SKM-1 (cell line): ENCODE measurements at regions not wholly inside any gene's neighbourhood (a gene's known extent, or its start where the extent isn't known, plus 50 kb on each side); places are given as distances from the start of the nearest gene placed in this dataset.

ENCODE experiments used
- DNase-seq: peaks from one replicate; lab custom pipeline; 2025; ENCODE audit not compliant: unreplicated experiment; lab: John Stamatoyannopoulos, UW

DNA sequence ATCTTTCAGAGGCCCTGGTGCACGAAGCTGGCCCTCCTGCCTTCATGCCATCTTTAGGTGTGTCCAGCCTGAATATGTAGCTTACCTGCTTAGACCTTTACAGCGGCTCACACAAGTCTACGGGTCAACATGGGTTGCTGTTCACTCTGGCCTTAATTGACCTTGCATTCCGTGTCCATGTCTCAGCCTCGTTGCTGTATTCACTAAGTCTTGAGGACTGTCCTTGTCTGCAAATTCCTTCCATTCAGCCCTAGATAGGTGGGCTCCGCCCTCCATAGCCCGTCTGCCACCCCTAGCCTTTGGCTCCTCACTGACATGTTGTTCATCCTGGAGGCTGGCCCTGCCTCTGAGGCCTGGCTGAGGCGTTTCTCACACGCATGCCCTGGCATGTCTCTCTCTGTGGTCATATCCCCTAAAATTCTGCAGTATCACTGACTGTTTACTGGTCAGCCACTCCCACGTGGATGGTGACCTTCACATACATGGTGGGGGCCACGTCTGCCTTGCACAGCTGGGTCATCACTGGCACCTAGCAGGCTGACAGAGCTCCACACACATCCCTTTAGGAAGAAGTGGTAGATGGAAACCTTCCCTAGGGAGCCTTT lies 394.1 kb upstream of the MKI67 start:
- no peak for DNase-seq

DNA sequence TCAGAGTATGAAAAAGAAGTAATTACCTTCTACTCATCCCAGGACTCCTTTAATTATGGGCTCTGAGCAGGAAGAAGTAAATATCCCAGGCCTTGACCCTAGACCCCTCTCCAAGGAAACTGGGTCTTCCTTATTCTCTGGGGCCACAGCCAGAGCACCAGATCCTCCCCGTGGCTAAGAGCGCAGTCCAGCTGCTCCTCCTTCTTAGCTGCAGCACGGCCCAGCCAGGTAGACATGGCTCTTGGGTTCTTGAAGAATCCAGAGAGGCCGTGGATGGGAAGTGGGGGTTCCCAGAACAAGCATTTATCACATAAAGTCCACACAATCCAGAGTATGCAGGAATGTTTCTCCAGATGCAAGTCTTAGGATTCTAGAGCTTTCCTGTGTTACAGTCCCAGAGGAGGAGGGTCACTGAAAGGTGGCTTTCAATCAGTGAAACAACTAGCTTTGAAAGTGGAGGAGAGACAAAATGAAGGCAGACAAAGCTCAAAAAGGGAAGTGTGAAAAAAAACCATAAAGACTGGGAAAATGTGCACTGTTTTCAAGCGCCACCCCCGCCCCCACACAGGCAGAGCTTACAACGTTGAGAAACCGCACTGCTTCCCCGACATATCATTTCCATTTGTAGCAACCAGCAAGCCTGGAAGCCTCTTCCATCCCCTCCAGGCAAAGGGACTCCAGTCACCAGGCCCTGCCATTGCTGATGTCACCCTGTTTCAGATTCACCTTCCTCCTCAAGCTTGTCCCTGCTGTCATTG lies 396.5 kb upstream of the MKI67 start:
- DNase-seq = no peak

DNA sequence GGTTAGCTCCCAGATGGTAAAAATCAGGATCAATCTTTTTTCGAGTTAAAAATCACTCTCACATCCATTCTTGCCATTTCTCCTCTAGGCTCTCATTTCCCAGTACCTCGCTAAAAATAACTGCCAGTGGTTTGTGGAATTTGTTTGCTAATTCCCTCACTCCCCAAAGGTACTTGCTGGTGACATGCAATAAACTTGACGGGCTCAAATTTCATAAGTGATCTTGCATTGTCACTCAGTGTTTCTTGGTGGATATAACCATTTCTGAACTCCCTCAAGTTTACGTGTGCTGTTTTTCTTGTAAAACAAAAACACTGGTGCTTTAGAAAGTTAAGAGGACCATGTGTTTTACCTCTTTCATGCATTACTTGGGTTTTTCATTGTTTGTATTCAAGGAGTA lies 399.2 kb upstream of the MKI67 start:
- no peak for DNase-seq

DNA sequence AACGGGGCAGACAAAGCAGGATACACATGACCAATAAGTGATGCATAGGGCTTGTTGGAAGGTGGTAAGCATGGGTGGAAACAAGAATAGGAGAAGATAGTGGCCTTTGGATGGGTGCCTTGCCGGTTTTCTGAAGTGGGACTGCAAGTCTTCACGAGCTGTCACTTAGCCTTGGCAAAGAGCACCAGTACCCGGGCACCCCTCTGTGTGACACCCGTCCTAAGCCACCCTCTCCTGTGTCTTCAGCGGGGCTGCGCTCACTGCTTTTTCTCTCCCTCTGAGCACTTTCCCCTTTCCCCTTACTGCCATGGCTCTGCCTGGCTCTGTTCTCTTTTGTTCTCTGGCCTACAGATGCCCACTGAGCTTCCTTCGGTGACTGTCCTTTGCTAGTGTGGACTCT lies 399.7 kb upstream of the MKI67 start:
- DNase-seq = no peak

DNA sequence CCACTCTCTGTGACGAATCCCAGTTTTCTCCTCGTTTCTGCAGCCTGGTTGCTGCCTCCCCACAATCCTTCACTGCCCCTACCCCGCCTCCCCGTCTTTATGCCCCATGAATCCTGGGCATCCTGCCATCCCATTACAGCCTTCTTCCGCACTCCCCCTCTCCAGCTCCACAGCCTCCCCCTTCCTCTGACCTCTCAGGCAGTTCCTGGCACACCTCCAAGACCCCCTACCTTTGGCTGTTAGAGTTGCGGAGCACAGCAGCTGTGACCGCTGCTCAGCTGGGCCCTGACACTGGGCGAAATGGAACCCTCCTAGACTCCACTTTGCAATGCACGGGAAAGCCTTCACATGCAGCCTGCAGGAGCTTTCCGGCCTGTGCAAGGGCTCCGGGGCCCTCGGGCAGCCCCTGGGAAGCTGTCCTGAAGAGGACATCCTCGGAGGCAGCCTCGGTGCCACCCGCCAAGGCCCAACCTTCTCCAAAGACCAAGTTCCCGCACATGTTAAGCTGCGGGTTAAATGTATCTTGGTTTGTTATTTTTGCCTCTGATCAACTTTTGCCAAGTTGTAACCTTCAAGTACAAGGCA lies 400.7 kb upstream of the MKI67 start:
- DNase-seq = no peak

DNA sequence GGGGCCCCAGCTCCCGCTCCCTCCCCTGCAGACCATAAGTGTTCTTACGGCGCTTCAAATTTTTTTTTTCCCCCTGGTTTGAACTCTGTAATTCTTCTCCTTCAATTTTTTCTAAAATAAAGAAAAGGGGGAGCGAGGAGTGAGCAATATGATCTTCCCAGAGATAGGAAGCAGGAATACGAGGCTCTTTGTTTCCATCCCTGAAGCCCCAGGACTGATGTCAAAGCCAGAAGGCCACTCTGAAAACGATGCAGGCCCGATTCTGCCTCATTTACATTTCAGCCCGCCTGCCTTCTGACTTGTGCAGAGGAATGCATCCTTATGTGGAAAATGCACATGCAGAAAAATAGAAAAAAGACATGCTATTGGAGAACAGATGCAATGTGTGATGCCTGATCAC lies 401.5 kb upstream of the MKI67 start:
- no peak for DNase-seq

DNA sequence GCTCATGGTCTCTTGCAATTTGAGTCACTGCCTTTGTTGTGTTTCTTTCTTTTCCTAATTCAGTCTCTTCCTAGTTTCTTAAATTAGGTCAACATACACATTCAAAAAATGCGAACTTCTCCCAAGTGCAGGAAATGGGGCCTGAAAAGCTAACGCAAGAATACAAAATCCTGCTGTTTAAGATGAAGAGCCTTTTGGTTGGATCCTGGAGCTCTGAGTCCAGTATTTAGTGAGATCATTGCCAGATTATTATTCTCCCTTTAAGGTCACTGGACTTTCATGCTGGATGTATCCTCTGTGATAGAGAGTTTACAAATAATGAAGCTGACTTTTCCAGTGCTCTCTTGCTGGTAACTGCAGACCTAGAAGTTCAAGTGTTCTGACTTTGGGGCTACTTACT lies 401.9 kb upstream of the MKI67 start:
- no peak for DNase-seq

DNA sequence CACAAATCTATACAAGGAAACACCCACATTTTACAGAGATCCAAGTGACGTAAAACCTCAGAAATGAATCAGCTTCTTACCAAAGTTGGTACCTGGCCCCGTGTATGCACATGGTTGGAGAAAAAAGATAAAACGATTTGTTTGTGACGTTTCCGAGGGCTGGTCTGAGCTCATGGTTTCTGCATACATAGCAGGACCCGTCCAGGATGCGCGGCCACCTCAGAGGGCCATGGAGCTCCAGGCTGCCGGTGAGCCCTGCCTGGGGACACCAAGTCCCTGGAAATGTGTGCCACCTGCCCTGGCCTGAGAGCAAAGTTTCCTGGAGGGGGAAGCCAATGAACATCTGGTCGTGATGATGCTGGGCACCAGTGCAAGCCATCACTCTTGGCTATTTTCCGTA lies 402.6 kb upstream of the MKI67 start:
- DNase-seq = no peak

DNA sequence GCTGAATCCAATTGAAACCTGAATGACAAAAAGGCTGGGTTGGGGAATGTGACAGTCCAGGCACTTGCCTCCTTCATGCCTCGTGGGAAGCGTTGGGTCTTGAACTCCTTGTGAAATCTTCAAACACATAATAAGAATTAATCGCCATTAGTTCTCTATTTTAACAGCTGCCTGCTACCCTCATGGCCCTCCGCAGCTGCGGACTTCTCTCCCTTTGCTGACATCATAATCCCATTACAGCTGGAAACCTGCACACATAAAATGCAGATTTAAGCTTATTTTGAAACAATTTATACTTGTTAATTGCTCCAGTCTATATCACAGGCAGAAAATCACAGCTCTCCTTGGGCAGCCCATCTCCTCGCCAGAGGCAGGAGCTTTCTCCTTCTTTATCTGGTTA lies 403.0 kb upstream of the MKI67 start:
- DNase-seq = no peak

DNA sequence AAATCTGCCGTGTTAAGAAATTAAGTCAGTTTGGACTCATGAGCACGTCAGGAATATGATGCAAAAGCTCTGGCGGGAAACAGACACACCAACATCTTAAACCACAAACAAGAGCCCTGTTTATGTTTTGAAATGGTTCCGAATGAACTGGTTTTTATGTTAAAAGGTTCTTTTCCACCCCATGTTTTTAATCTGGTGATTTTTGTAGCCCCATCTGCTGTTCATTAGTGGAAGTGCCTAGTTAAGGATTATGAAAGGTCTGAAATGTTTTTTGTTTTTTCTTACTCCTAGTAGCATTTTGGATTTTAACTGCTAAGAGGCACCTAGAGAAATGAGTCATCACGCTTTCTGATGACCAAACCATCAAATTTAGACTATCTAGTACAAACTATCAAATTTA lies 404.1 kb upstream of the MKI67 start:
- DNase-seq = no peak

DNA sequence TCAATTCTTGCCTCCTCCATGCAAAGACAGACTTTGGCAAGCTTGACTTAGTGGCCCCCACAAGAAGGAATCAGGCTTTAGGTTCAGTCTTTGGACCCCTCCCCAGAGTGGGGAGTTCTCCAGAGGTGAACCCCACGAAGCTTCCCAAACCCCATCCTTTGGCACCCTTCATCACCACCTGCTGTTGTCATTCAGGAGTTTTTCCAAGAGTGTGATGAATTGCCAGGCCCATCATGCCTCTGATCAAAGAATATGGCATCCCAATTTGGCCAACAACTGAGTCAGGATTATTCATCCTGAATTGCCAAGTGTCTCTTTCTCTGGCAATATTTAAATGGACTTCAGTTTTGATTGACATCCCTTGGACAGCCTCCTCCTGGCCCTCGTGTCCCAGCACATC lies 404.7 kb upstream of the MKI67 start:
- DNase-seq = no peak

DNA sequence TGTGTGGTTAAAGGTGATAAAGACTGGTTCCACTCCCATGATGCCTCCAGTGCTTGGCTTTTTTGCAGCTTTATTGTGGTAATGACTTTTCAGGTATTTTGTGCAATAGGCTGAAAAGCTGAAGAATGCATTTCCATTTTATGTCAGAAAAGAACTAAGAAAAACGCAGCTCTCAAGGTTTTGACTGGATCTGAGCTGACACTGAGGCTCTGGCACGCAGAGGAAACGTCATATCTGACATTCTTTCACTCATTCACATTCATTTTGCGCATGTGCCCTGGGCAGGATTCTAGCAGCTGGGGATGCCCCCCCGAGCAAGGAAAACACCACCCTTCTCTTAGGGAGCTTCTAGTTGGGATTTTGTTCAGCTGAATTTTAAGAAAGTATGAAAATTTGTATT lies 408.5 kb upstream of the MKI67 start:
- no peak for DNase-seq

DNA sequence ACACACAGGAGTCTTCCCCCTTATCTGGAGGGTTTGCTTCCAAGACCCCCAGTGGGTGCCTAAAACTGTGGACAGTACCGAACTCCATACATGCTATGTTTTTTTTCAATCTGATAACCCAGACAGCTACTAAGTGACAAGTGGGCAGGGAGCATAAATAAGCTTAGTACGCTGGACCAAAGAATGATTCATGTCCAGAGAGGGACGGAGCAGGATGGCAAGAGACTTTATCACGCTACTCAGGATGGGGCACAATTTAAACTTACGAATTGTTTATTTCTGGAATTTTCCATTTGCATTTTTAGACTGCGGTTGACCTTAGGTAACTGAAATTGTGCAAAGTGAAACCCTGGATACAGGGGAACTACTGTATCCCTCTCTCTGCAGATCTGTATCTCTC lies 410.0 kb upstream of the MKI67 start:
- DNase-seq = no peak

DNA sequence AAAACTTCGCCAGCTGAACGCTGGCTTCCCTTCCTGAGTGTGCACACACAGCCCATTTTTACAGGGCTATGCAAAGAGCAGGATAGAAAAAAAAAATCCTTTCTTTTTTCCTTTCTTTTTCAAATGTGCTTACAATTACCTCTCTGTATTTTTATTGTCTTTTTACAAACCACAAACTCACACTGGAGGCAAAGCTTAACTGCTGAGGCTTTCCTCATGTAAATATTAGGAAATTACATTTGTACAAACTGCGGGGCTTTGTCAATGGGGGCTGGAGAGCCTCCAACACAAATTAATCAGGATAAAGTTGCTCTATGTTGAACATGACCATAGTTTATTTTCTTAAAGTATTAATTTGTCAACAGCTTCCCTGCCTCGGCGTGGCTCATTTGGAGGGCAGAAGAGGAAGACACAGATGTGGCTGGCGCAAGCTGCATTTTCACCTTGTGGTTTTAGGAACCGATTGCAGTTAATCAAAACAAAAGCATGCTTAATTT lies 411.7 kb upstream of the MKI67 start:
- DNase-seq = no peak

DNA sequence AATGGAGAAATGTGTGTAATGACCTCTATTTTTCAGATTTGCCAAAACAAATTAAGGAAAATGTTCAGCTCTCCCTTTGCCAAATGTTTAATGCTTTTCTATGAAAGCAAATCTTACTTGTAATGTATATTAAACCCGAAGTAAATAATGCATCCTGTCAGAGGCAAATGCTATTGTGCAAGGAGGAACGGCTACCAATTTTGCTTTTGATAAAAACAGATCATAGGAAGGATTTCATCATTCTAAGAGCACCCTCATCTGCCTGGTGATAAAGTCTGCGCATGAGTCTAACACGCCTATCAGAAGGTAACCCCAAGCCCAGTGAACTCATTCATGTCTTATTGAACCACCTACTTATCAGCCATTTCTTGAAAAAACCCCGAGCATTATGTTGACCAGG lies 412.4 kb upstream of the MKI67 start:
- DNase-seq = no peak

DNA sequence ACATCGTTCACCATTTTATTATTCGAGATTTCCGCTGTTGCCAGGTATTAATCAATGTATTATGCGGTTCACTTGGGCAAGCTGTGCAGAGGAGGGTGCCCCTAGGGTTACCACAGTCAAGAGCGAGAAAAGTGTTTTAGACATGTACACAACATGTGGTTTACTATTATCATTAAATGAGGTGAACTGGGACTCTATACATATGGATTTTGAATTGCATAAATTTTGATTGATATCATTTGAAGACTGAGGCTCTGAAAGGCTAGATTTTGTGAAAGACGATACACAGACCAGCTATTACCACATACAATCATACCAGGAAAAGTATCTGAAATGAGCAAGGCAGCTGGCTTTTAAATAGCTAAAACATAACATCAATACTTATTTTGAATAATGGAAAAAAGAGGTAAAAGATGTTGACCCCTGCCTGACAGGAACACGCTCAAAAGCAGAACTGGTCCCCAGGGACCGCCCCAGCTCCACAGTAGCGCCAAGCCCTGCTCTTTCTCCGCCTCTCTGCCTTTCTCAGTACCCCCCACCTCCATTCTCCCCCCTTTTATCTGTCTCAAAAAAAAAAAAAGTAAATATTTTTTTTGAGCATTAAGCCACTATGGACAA lies 413.4 kb upstream of the MKI67 start:
- DNase-seq = no peak

DNA sequence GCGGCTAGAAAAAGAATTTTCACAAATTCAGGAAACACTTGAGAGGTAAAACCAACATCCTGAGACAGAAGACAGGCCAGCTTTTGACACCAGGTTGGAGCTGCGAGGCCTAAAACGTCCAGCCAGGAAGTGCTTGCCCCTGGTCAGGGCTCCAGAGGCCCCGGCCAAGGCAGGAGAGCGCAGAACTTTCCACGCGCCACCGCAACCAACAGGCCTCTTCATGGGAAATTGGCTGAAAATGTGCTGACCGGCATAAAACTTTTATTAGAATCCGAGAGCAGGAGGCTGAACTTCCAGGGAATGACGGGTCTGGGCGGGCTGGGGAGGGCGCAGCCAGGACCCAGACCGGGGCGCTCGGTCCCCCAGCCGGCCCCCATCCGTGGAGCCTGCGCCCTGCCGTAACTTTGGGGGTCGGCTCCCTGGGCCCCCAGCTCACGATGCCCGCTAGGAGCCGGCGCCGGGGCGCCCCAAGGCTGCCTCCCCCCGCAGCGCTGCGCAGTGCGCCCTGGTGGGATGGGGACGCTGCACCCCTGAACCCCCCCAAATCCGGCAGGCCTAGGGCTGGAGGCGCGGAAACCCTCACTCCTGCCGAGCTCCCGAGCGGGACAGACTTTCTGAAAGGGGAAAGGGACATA lies 414.0 kb upstream of the MKI67 start:
- DNase-seq = no peak

DNA sequence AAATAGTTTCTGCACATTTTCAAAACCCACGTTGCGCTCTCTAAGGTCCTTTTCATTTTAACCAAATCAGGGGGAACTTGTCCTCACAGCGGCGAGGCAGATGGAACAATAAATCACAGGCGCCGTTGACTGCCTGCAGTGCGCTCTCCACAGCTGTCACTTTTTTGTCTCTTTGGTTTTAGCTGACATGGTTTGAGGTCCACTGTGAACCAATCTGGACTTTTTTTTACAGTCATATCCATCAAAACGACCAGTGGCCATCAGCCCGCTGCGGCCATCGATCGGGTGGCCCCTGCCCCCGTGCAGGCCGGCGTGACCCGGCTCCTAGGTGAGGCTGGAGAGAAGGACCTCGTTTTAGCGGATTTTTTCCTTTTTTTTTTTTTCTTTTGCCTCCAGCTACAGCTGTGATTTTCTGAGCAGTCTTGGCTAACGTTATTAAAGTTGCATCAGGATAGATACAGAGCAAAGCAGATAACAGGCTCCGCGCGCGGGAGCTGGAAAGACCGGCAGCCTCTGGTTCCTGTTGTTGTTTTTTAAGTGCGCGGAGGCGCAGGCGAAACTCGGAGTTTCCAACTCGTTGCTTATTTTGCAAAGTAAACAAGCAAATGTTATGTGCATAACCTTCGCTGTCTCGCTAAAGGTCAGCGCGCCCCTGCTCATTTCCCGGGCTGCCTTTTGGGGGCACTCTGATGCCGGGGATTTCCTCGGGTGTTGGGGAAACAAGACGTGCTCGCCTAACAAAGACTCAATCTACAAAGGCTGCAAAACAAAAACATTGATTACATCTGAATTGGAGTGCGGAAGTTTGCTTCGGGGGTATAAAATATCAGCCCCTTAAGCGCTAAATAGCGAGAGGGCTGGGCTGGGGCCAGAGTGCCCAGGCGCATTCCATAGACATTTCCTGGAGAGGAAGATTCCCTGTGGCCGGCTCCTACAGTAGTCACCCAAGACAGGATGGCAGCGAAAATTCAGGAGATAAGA lies 414.8 kb upstream of the MKI67 start:
- no peak for DNase-seq

DNA sequence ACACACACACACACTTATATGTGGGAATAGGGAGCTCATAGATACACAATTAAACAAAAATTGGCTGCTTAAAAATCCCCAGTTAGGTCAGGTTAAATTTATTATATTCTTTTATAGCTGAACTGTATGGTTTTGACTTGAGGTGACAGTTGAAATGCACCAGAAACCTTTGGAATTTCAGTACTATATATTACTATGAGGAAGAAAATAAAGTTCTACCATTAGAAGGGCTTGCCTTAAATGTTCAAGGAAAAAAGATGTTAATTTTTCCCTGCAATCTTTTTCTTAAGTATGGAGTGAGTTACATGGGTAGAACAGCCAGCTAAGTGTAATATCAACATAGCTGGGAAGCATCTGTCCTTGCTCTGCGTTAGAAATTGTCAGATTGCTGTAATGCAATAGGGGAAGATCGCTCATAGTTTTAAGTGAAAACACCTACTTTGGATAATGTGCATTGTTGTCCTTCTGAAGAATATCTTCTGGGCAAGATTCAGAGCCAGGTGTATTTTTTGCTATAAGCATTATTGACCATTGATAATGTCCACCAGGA lies 415.8 kb upstream of the MKI67 start:
- no peak for DNase-seq

DNA sequence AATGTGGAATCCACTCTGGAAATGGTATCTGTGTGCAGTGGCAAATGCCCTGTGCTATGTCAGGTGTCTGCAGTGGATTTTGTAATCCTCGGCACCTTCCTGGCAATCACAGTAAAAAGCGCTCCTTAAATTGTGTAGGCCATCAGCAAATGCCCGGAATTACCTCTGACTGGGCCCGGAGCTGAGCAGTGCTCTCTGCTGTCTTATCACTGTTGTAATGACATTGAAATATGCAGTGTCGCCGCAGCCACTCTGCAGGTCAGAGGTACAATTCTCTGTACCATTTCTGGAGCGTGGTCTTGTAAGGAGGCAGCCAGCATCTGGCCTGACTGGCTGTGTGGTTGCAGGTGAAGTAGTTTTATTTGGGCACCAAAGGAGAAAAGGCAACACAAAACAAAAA lies 416.4 kb upstream of the MKI67 start:
- DNase-seq = no peak
